Mesendoderm (in vitro differentiated cells): ENCODE measurements at regions not wholly inside any gene's neighbourhood (a gene's known extent, or its start where the extent isn't known, plus 50 kb on each side); places are given as distances from the start of the nearest gene placed in this dataset.
"Not testable (repeated sequence)": the region's sequence is repeated elsewhere in the genome, so short reads cannot be mapped to it uniquely, and the experiment has no call there.

Source experiments
- DNase-seq: peaks from one replicate; pipeline ENCODE4 v3.0.0; 2013
- H2AK5ac ChIP-seq: 2 replicates; pipeline ENCODE4 v1.6.1; 2013; ENCODE audit warnings: low read length, inconsistent platforms
- H2BK120ac ChIP-seq: 2 replicates; pipeline ENCODE4 v1.6.1; 2013; ENCODE audit warnings: low read depth, mild to moderate bottlenecking, low read length, moderate library complexity, mixed read lengths
- H2BK15ac ChIP-seq: replicated peaks from 2 replicates; pipeline ENCODE4 v1.6.1; 2013; ENCODE audit warnings: low read depth, mild to moderate bottlenecking, moderate library complexity
- H2BK5ac ChIP-seq: 2 replicates; pipeline ENCODE4 v1.6.1; 2013; ENCODE audit warnings: low read length, inconsistent platforms
- H3K18ac ChIP-seq: 2 replicates; pipeline ENCODE4 v1.6.1; 2013; ENCODE audit warnings: mild to moderate bottlenecking, low read length, mixed read lengths
- H3K23ac ChIP-seq: one replicate; pipeline ENCODE4 v1.6.1; 2013; ENCODE audit warnings: low read length
- H3K27ac ChIP-seq: 2 replicates; pipeline ENCODE4 v1.5.1; 2013; ENCODE audit warnings: low read depth, mild to moderate bottlenecking, inconsistent platforms, low read length, moderate library complexity
- H3K27me3 ChIP-seq: 2 replicates; pipeline ENCODE4 v1.6.1; 2013; ENCODE audit warnings: low read length, control low read depth, mild to moderate bottlenecking, inconsistent platforms; ENCODE audit not compliant: insufficient read depth, poor library complexity
- H3K36me3 ChIP-seq: 2 replicates; pipeline ENCODE4 v1.6.1; 2013; ENCODE audit warnings: low read length, inconsistent platforms; ENCODE audit not compliant: control insufficient read depth, insufficient read depth
- H3K4ac ChIP-seq: one replicate; pipeline ENCODE4 v1.6.1; 2013; ENCODE audit warnings: low read depth, mild to moderate bottlenecking, low read length, moderate library complexity
- H3K4me1 ChIP-seq: 2 replicates; pipeline ENCODE4 v1.6.1; 2013; ENCODE audit warnings: low read depth, low read length, inconsistent platforms; ENCODE audit not compliant: control insufficient read depth
- H3K4me2 ChIP-seq: 2 replicates; pipeline ENCODE4 v1.6.1; 2013; ENCODE audit warnings: low read length
- H3K4me3 ChIP-seq: 2 replicates; pipeline ENCODE4 v1.5.1; 2013; ENCODE audit warnings: mild to moderate bottlenecking, low read length
- H3K56ac ChIP-seq: one replicate; pipeline ENCODE4 v1.6.1; 2013; ENCODE audit warnings: low read length
- H3K79me1 ChIP-seq: 2 replicates; pipeline ENCODE4 v1.6.1; 2013; ENCODE audit warnings: low read length, inconsistent platforms
- H3K79me2 ChIP-seq: 2 replicates; pipeline ENCODE4 v1.6.1; 2013; ENCODE audit warnings: mild to moderate bottlenecking, low read length; ENCODE audit not compliant: control insufficient read depth, insufficient read depth
- H3K9ac ChIP-seq: 2 replicates; pipeline ENCODE4 v1.6.1; 2013; ENCODE audit warnings: low read length, inconsistent platforms
- H4K5ac ChIP-seq: one replicate; pipeline ENCODE4 v1.6.1; 2013; ENCODE audit warnings: low read length
- H4K8ac ChIP-seq: one replicate; pipeline ENCODE4 v1.6.1; 2013; ENCODE audit warnings: low read depth, mild to moderate bottlenecking, control low read depth, low read length, moderate library complexity
- WGBS: extraction: QIAGEN DNeasy Blood & Tissue Kit; methylation state at CpG from one replicate; pipeline ENCODE4 v1.1.7; 2013; ENCODE audit warnings: low lambda C conversion rate, missing lambda C conversion rate; ENCODE audit not compliant: insufficient coverage; ENCODE audit errors: extremely low coverage; 5-methylcytosine and 5-hydroxymethylcytosine counted together

- no peak overlapping the region for H4K5ac ChIP-seq
- H3K56ac ChIP-seq = no peak overlapping the region
- H2BK120ac ChIP-seq = no peak overlapping the region
- no peaks in the 10 kb centered on the region for H3K36me3 ChIP-seq
- H3K27ac ChIP-seq = no peak overlapping the region
- no peak overlapping the region for H2BK15ac ChIP-seq
- peaks cover 4% of the 10 kb centered on the region for H3K79me2 ChIP-seq
- WGBS = no CpG with 5 or more reads among the region's 9 CpGs
- no peak overlapping the region for H2AK5ac ChIP-seq
- no peaks in the 10 kb centered on the region for H3K27me3 ChIP-seq
- H3K4ac ChIP-seq = no peak overlapping the region
- no peak overlapping the region for H3K4me3 ChIP-seq
- no peaks in the 10 kb centered on the region for H3K79me1 ChIP-seq
- H3K4me2 ChIP-seq = no peak overlapping the region
- no peak overlapping the region for H3K18ac ChIP-seq
- H4K8ac ChIP-seq = no peak overlapping the region
- H3K4me1 ChIP-seq = peaks cover 3% of the 10 kb centered on the region
- peak; percentile 37 for DNase-seq
- no peak overlapping the region for H3K9ac ChIP-seq
- H3K23ac ChIP-seq = no peak overlapping the region
- H2BK5ac ChIP-seq = no peak overlapping the region
These were observed 75.2 kb upstream of the METTL9 start for GRCh38 chr16:21524068-21524751.

- H3K23ac ChIP-seq, DNase-seq, H3K27ac ChIP-seq, H3K79me2 ChIP-seq, H4K8ac ChIP-seq, H4K5ac ChIP-seq, H3K4me2 ChIP-seq, H2BK5ac ChIP-seq, H3K27me3 ChIP-seq, H3K79me1 ChIP-seq, H3K9ac ChIP-seq, H2BK120ac ChIP-seq, H3K4me1 ChIP-seq, H2BK15ac ChIP-seq, H3K4me3 ChIP-seq, H2AK5ac ChIP-seq, H3K18ac ChIP-seq, H3K56ac ChIP-seq, H3K36me3 ChIP-seq, H3K4ac ChIP-seq: not testable (repeated sequence)
- WGBS = no CpG with 5 or more reads among the region's 1 CpG
These were observed 74.7 kb upstream of the METTL9 start for GRCh38 chr16:21524752-21525028.

- not testable (repeated sequence) for H4K8ac ChIP-seq, H2AK5ac ChIP-seq, H3K23ac ChIP-seq, H3K79me2 ChIP-seq, H3K27me3 ChIP-seq, H3K4me2 ChIP-seq, H3K4me1 ChIP-seq, H3K9ac ChIP-seq, H3K4me3 ChIP-seq, H3K27ac ChIP-seq, H3K36me3 ChIP-seq, H3K4ac ChIP-seq, H3K18ac ChIP-seq, H2BK5ac ChIP-seq, H4K5ac ChIP-seq, H2BK120ac ChIP-seq, H3K56ac ChIP-seq, H2BK15ac ChIP-seq, H3K79me1 ChIP-seq
- DNase-seq = peak; percentile 42
- WGBS = no CpG with 5 or more reads among the region's 14 CpGs
These were observed 74.1 kb upstream of the METTL9 start for GRCh38 chr16:21525029-21525895.

DNA sequence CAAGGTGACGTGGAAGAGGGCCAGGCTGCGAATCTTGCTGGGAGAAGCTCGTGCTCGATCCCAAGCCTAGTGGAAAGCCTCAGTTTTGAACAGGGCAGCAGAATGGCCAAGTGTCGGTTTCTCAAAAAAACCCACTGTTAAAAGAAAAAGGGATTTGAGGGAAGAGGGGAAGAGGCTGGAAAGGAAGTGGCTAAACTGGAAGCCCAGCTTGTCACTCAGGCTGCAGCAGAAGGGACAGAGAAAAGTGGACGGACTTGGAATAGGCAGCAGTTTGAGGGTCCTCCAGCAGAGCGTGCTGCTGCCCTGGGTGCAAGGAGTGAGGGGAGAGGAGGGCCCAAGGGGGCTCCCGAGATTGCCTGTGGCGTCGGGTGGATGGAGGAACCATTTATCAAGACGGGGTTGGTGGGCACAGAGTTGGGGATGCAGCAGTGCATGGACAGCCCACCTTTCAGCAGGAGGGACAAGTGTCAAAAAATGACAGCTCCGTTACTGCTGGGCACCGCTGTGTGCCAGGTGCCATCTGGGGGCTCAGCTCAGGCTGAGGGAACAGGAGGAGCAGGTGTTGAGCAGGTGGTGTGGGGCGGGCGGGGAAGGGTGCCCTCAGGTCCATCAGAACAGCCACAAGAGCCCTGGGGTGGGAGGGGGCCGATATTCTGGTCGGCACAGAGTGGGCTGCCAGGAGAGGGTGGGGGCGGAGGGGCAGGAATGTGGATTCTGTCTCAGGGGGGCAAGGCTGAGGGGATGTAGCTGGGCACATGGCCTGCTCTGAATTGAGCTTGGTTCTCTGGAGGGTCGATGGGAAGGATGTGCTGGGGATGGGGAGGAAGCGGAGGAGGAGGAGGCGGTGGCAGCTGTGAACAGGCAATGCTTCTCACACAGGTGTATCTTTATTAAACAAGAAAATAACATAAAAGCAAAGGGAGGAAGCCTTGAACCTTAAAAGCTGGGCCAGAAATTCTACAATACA, 73.1 kb upstream of the METTL9 start:
- H3K18ac ChIP-seq, H3K4me2 ChIP-seq, H3K36me3 ChIP-seq, H3K27me3 ChIP-seq, H3K27ac ChIP-seq, H3K56ac ChIP-seq, H2BK5ac ChIP-seq, H3K9ac ChIP-seq, H2BK15ac ChIP-seq, H3K79me2 ChIP-seq, DNase-seq, H4K5ac ChIP-seq, H3K23ac ChIP-seq, H3K4ac ChIP-seq, H3K4me1 ChIP-seq, H2AK5ac ChIP-seq, H4K8ac ChIP-seq, H3K4me3 ChIP-seq, H2BK120ac ChIP-seq, H3K79me1 ChIP-seq: not testable (repeated sequence)
- WGBS = no CpG with 5 or more reads among the region's 21 CpGs

DNA sequence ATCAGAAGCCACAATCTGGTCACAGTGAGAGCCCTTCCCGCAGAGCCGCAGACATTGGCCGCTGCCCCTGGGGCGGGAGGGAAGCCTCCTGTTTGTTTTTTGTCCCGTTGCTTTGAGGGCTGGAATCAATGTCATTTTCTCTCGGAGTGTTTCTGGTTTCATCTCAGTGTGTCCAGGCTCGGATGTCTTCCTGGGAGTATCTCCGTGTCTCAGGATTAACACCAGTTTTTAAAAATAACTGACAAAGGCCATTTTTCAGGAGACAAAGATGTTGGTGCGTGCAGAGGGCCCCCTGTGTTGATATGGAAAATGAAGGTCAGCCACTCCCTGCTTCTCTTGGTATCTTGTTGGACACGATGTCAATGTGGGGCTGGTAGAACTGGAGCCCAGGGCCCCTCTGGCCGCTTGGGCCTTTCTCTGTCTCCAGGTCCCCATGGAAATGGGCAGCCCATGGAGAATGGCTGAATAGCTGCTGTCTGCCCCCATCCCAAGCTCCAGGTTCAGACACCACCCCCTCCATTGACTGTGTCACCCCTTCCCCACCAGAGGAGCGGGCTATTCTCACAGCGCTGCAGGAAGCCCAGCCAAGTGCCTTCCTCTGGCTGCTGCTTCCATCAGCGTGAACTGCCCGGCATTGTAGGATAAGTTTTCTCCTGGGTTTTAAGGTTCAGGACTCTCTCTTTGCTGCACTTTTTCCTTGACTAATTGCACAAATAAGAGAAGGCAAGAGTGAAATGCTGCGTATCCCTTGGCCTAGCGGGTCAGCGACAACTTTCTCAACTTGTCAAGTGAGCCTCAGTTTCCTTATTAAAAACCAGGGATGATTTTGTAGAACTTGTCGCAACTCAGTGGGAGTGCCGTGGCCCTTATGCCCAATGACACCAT, 72.2 kb upstream of the METTL9 start:
- Histone ChIP-seq H3K4me1 (peaks cover 3% of the 10 kb centered on the region), H2BK15ac (no peak overlapping the region), H3K23ac (no peak overlapping the region), H4K8ac (no peak overlapping the region), H3K4me3 (no peak overlapping the region), H4K5ac (no peak overlapping the region), H3K79me2 (no peaks in the 10 kb centered on the region), H3K4me2 (no peak overlapping the region), H2AK5ac (no peak overlapping the region), H2BK5ac (no peak overlapping the region), H3K27me3 (no peaks in the 10 kb centered on the region), H3K36me3 (no peaks in the 10 kb centered on the region), H3K4ac (no peak overlapping the region), H3K18ac (no peak overlapping the region), H2BK120ac (no peak overlapping the region), H3K9ac (no peak overlapping the region), H3K27ac (no peak overlapping the region), H3K56ac (no peak overlapping the region), H3K79me1 (no peaks in the 10 kb centered on the region)
- WGBS = no CpG with 5 or more reads among the region's 20 CpGs
- no peak for DNase-seq
